PC-3 (cell line): ENCODE measurements at regions not wholly inside any gene's neighbourhood (a gene's known extent, or its start where the extent isn't known, plus 50 kb on each side); places are given as distances from the start of the nearest gene placed in this dataset.

Source experiments
- ATAC-seq: fragments of 200-7000 bp; cut with Tn5 transposase; 2 replicates; pipeline ENCODE4 v1.9.1; 2020; ENCODE audit warnings: mild to moderate bottlenecking, moderate library complexity
- BruUV-seq: library from RNA; stranded (reverse); fragments of 400-500 nt; replicated peaks from 2 replicates; lab custom pipeline; 2021; lab: Mats Ljungman, UMichigan
- CTCF ChIA-PET: fragments of 300-600 bp; sonication (Branson Sonifier 250); formaldehyde crosslinking; loops from one replicate; lab custom pipeline; 2022; ENCODE audit warnings: antibody characterized with exemption; lab: Charles Lee
- POLR2A ChIA-PET: fragments of 300-600 bp; sonication (Branson Sonifier 250); formaldehyde crosslinking; loops from one replicate; lab custom pipeline; 2022; ENCODE audit warnings: antibody characterized with exemption; ENCODE audit not compliant: unreplicated experiment; lab: Charles Lee
- DNase-seq: peaks from one replicate; pipeline ENCODE4 v3.0.0-alpha.2; 2015
- H2AFZ ChIP-seq: fragments of 300-600 bp; sonication (generic); 2 replicates; pipeline ENCODE4 v1.6.0; 2016; ENCODE audit warnings: antibody characterized with exemption, low read length
- H3F3A ChIP-seq: fragments of 300-600 bp; sonication (generic); one replicate; pipeline ENCODE4 v1.6.0; 2017; ENCODE audit warnings: antibody characterized with exemption, low read length, control low read depth, mild to moderate bottlenecking; ENCODE audit not compliant: unreplicated experiment
- H3K27ac ChIP-seq: fragments of 300-600 bp; sonication (generic); 2 replicates; pipeline ENCODE4 v1.5.1; 2016; ENCODE audit warnings: mild to moderate bottlenecking, low read length
- H3K27me3 ChIP-seq: fragments of 300-600 bp; sonication (generic); 2 replicates; pipeline ENCODE4 v1.6.1; 2016; ENCODE audit warnings: low read length, mixed read lengths
- H3K36me3 ChIP-seq: fragments of 300-600 bp; sonication (generic); 2 replicates; pipeline ENCODE4 v1.6.1; 2016; ENCODE audit warnings: low read depth, mixed run types, low read length, mixed read lengths
- H3K4me1 ChIP-seq: fragments of 300-600 bp; sonication (generic); 2 replicates; pipeline ENCODE4 v1.5.1; 2016; ENCODE audit warnings: low read length; ENCODE audit not compliant: insufficient read depth
- H3K4me2 ChIP-seq: fragments of 300-600 bp; sonication (generic); 2 replicates; pipeline ENCODE4 v1.6.0; 2016; ENCODE audit warnings: low read length
- H3K4me3 ChIP-seq: fragments of 300-600 bp; sonication (generic); 2 replicates; pipeline ENCODE4 v1.5.1; 2016; ENCODE audit warnings: mild to moderate bottlenecking, low read length, mixed read lengths
- H3K79me2 ChIP-seq: fragments of 300-600 bp; sonication (generic); 2 replicates; pipeline ENCODE4 v1.6.1; 2017; ENCODE audit warnings: low read length, mixed read lengths
- H3K9ac ChIP-seq: fragments of 300-600 bp; sonication (generic); 2 replicates; pipeline ENCODE4 v1.6.0; 2016; ENCODE audit warnings: mild to moderate bottlenecking, low read length
- H3K9me2 ChIP-seq: fragments of 300-600 bp; sonication (generic); replicated peaks from 2 replicates; pipeline ENCODE4 v1.6.1; 2016; ENCODE audit warnings: mixed run types, low read length, mixed read lengths
- H3K9me3 ChIP-seq: fragments of 300-600 bp; sonication (generic); 2 replicates; pipeline ENCODE4 v1.6.1; 2016; ENCODE audit warnings: low read length, mixed read lengths
- H4K20me1 ChIP-seq: fragments of 300-600 bp; sonication (generic); 2 replicates; pipeline ENCODE4 v1.6.1; 2016; ENCODE audit warnings: low read length, mixed read lengths
- CTCF ChIP-seq: fragments of 300-600 bp; sonication (generic); conservative IDR thresholded peaks from 2 replicates; pipeline ENCODE4 v1.5.1; 2017; ENCODE audit warnings: antibody characterized with exemption, low read depth, mild to moderate bottlenecking, low read length
- EZH2 ChIP-seq: fragments of 300-600 bp; sonication (generic); IDR thresholded peaks from one replicate; pipeline ENCODE4 v1.6.1; 2017; ENCODE audit warnings: antibody characterized with exemption, mild to moderate bottlenecking, low read length; ENCODE audit not compliant: unreplicated experiment
- EZH2phosphoT487 ChIP-seq: fragments of 300-600 bp; sonication (generic); IDR thresholded peaks from 2 replicates; pipeline ENCODE4 v1.6.1; 2018; ENCODE audit warnings: mild to moderate bottlenecking, antibody characterized with exemption, low read length, borderline replicate concordance
- intact Hi-C: fragments of 100-400 bp; cut with micrococcal nuclease; formaldehyde crosslinking; loops from 2 replicates; pipeline ENCODE4 v1.9.0; 2023

GRCh38 chr2:41835401-41835800, 212.4 kb upstream of the PKDCC start:
- Histone ChIP-seq H3K79me2 (no peaks in the 10 kb centered on the region), H3K9ac (no peak overlapping the region), H3K4me2 (no peak overlapping the region), H2AFZ (no peak overlapping the region), H3K27ac (no peak overlapping the region), H4K20me1 (no peaks in the 10 kb centered on the region), H3F3A (no peaks in the 10 kb centered on the region), H3K4me3 (no peak overlapping the region), H3K9me2 (no peaks in the 10 kb centered on the region), H3K27me3 (peaks cover 39% of the 10 kb centered on the region), H3K36me3 (no peaks in the 10 kb centered on the region), H3K4me1 (0 out of 2 replicates have a peak, but pooled peaks cover 3% of the 10 kb centered on the region), H3K9me3 (no peaks in the 10 kb centered on the region)
- DNase-seq (no peak), ATAC-seq (no peak)
- no peak for TF ChIP-seq EZH2phosphoT487
- no peak for TF ChIP-seq EZH2
- no peak for TF ChIP-seq CTCF
- ChIA-PET CTCF (no interaction called here), POLR2A (no interaction called here)
- no TSS peak for BruUV-seq
- intact Hi-C loops: no loop called here

GRCh38 chr2:41836948-41837347, 210.9 kb upstream of the PKDCC start:
- H2AFZ ChIP-seq: no peak overlapping the region
- no peak for TF ChIP-seq EZH2phosphoT487
- no peak for TF ChIP-seq EZH2
- TF ChIP-seq CTCF: no peak
- ChIA-PET POLR2A (no interaction called here), CTCF (no interaction called here)
- no peak overlapping the region for H3K27ac ChIP-seq
- no peak overlapping the region for H3K9ac ChIP-seq
- no peaks in the 10 kb centered on the region for H3K9me3 ChIP-seq
- no TSS peak for BruUV-seq
- no peaks in the 10 kb centered on the region for H3K9me2 ChIP-seq
- H3K79me2 ChIP-seq: no peaks in the 10 kb centered on the region
- intact Hi-C loops: no loop called here
- no peak for ATAC-seq
- H3K27me3 ChIP-seq: peaks cover 25% of the 10 kb centered on the region
- no peak overlapping the region for H3K4me2 ChIP-seq
- peaks cover 11% of the 10 kb centered on the region for H3K4me1 ChIP-seq
- no peaks in the 10 kb centered on the region for H4K20me1 ChIP-seq
- H3K4me3 ChIP-seq: no peak overlapping the region
- peak; percentile 64 for DNase-seq
- H3F3A ChIP-seq: no peaks in the 10 kb centered on the region
- no peaks in the 10 kb centered on the region for H3K36me3 ChIP-seq

- Histone ChIP-seq H3K9me2 (no peaks in the 10 kb centered on the region), H3F3A (no peaks in the 10 kb centered on the region), H3K4me1 (peaks cover 12% of the 10 kb centered on the region), H3K27me3 (peaks cover 18% of the 10 kb centered on the region), H3K9me3 (no peaks in the 10 kb centered on the region), H3K9ac (no peak overlapping the region), H2AFZ (no peak overlapping the region), H4K20me1 (no peaks in the 10 kb centered on the region), H3K4me2 (no peak overlapping the region), H3K36me3 (no peaks in the 10 kb centered on the region), H3K27ac (no peak overlapping the region), H3K4me3 (no peak overlapping the region), H3K79me2 (no peaks in the 10 kb centered on the region)
- DNase-seq (no peak), ATAC-seq (no peak)
- BruUV-seq: no TSS peak
- CTCF ChIA-PET: no interaction called here
- intact Hi-C loops: no loop called here
- POLR2A ChIA-PET: no interaction called here
- no peak for TF ChIP-seq EZH2
- no peak for TF ChIP-seq CTCF
- TF ChIP-seq EZH2phosphoT487: no peak
Measured at GRCh38 chr2:41837610-41838009, 210.2 kb upstream of the PKDCC start.
